Erythroblast (primary cell): ENCODE measurements at regions not wholly inside any gene's neighbourhood (a gene's known extent, or its start where the extent isn't known, plus 50 kb on each side); places are given as distances from the start of the nearest gene placed in this dataset.

Experiments used
- GATA1 ChIP-seq: IDR thresholded peaks from 2 replicates; pipeline ENCODE4 v1.6.1; 2011; ENCODE audit warnings: low read depth, mild to moderate bottlenecking, control low read depth, low read length, moderate library complexity
- POLR2A ChIP-seq: IDR thresholded peaks from 2 replicates; pipeline ENCODE4 v1.6.1; 2011; ENCODE audit warnings: mild to moderate bottlenecking, low read length

DNA sequence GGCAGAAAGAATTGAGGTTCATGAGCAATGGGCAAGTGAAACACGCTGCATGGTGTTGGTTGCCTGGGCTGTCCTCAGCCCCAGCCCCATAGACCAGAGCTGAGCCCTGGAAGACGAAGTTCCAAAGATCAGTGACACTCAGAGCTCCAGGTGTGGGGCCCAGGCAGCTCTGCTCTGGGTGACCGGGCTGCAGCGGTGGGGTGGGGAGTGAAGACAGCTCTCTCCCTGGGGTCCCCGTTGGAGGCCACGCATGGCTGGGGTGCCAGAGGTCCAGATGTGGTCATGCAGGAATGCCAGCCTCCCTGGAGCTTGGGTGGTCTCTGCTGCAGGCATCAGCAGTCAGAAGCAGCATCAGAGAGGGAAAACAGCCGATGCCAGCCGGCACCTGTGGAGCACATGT, 165.0 kb upstream of the ERCC6L2 start:
- TF ChIP-seq POLR2A, result no peak
- TF ChIP-seq GATA1, result no peak
